Upper lobe of left lung (tissue), 4 donors: ENCODE measurements at regions not wholly inside any gene's neighbourhood (a gene's known extent, or its start where the extent isn't known, plus 50 kb on each side); places are given as distances from the start of the nearest gene placed in this dataset.

Experiments
- EP300 ChIP-seq, 4 donors: sonication (generic); formaldehyde crosslinking; IDR thresholded peaks; one replicate each; pipeline ENCODE4 v1.5.1; 2017; ENCODE audit warnings: antibody characterized with exemption in 4 of 4, control low read depth in 2 of 4
- POLR2A ChIP-seq, 4 donors: fragments of 450-650 bp; IDR thresholded peaks; one replicate each; pipeline ENCODE4 v1.5.1; 2016 to 2017; ENCODE audit warnings: antibody characterized with exemption in 4 of 4, mild to moderate bottlenecking in 2 of 4
- POLR2AphosphoS5 ChIP-seq, 2 donors: sonication (generic); formaldehyde crosslinking; IDR thresholded peaks; one replicate each; pipeline ENCODE4 v1.5.1; 2017; ENCODE audit warnings: antibody characterized with exemption in 2 of 2
- TF ChIP-seq, protein P1 (sequence below), 6 experiments: fragments of 450-650 bp in 4 of 6; fragments of 200-600 bp in 2 of 6; sonication (generic) in 2 of 6; IDR thresholded peaks; one replicate each; pipeline ENCODE4 v1.5.1; 2016 to 2019; ENCODE audit warnings: antibody characterized with exemption in 6 of 6

DNA sequence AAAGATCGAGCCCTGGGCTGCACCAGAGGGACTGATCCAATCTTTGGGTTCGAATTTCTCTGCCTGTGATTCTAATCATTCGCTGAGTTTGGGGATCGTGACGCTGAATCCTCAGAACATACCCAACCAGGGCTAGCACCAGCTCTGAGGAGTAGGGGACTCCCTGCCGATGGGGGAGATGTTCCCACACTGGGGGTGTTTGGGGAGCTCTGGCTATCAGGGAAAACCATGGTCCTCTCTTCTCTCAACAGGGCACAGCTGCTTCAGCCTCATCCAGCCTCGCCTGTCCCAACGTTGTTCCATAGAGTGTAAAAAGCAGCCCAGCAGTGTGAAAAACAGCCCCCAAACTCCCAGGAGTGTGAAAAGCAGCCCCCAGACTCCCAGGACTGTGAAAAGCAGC lies 136.6 kb downstream of the ANKRD60 start:
- no peak for TF ChIP-seq POLR2AphosphoS5 (IDR thresholded peaks at IDR 0.05)
- TF ChIP-seq, protein P1, sequence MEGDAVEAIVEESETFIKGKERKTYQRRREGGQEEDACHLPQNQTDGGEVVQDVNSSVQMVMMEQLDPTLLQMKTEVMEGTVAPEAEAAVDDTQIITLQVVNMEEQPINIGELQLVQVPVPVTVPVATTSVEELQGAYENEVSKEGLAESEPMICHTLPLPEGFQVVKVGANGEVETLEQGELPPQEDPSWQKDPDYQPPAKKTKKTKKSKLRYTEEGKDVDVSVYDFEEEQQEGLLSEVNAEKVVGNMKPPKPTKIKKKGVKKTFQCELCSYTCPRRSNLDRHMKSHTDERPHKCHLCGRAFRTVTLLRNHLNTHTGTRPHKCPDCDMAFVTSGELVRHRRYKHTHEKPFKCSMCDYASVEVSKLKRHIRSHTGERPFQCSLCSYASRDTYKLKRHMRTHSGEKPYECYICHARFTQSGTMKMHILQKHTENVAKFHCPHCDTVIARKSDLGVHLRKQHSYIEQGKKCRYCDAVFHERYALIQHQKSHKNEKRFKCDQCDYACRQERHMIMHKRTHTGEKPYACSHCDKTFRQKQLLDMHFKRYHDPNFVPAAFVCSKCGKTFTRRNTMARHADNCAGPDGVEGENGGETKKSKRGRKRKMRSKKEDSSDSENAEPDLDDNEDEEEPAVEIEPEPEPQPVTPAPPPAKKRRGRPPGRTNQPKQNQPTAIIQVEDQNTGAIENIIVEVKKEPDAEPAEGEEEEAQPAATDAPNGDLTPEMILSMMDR (IDR thresholded peaks at IDR 0.05), result no peak
- no peak for TF ChIP-seq EP300 (IDR thresholded peaks at IDR 0.05)
- TF ChIP-seq POLR2A (IDR thresholded peaks at IDR 0.05), result no peak
